Transverse colon (tissue), 4 donors: ENCODE measurements at regions not wholly inside any gene's neighbourhood (a gene's known extent, or its start where the extent isn't known, plus 50 kb on each side); places are given as distances from the start of the nearest gene placed in this dataset.

Experiments
- DNase-seq: peaks from one replicate; pipeline ENCODE4 v3.0.0-alpha.2; 2019
- H3K27ac ChIP-seq, 4 donors: fragments of 200-600 bp; sonication (generic); 2 replicates each; pipeline ENCODE4 v1.5.1; 2016 to 2018; ENCODE audit warnings: inconsistent platforms in 4 of 4
- H3K27me3 ChIP-seq: fragments of 200-600 bp; sonication (generic); 2 replicates; pipeline ENCODE4 v1.5.1; 2017; ENCODE audit warnings: inconsistent platforms
- H3K36me3 ChIP-seq, 4 donors: fragments of 200-600 bp; sonication (generic); 2 replicates each; pipeline ENCODE4 v1.5.1; 2017 to 2019; ENCODE audit warnings: inconsistent platforms in 4 of 4
- H3K4me1 ChIP-seq, 4 donors: fragments of 200-600 bp; sonication (generic); 2 replicates each; pipeline ENCODE4 v1.5.1; 2017 to 2020; ENCODE audit warnings: inconsistent platforms in 4 of 4
- H3K4me3 ChIP-seq, 4 donors: fragments of 200-600 bp; sonication (generic); 1 replicate in 1 of 4; 2 replicates in 3 of 4; pipeline versions ENCODE4 v1.5.1 to v1.6.1; 2017 to 2019; ENCODE audit warnings: inconsistent platforms in 4 of 4
- H3K9me3 ChIP-seq, 2 donors: fragments of 200-600 bp; sonication (generic); 2 replicates each; pipeline ENCODE4 v1.5.1; 2017 to 2019; ENCODE audit warnings: inconsistent platforms in 2 of 2
- EP300 ChIP-seq: sonication (generic); formaldehyde crosslinking; IDR thresholded peaks from one replicate; pipeline ENCODE4 v1.6.1; 2017; ENCODE audit warnings: antibody characterized with exemption, low read depth
- POLR2A ChIP-seq: fragments of 450-650 bp; IDR thresholded peaks from one replicate; pipeline ENCODE4 v1.6.1; 2016; ENCODE audit warnings: antibody characterized with exemption, mild to moderate bottlenecking, moderate library complexity
- POLR2AphosphoS5 ChIP-seq, 3 donors: sonication (generic); formaldehyde crosslinking; IDR thresholded peaks; one replicate each; pipeline ENCODE4 v1.6.1; 2016; ENCODE audit warnings: antibody characterized with exemption in 3 of 3
- WGBS, 2 donors: methylation state at CpG; one replicate each; pipeline ENCODE4 v1.1.5; 2018; ENCODE audit warnings: low coverage in 1 of 2; 5-methylcytosine and 5-hydroxymethylcytosine counted together
- in situ Hi-C, 4 donors: fragments of 200-750 bp; cut with MboI; loops; one replicate each; pipeline versions ENCODE4 v1.15.0 to v1.15.1; 2017; ENCODE audit warnings: low sequenced_read_pairs in 3 of 4, low pct_ligation_motif_present in 1 of 4, low pct_unique_long_range_greater_than_20kb in 1 of 4
- intact Hi-C: fragments of 100-400 bp; cut with DNase I; formaldehyde crosslinking; loops from one replicate; pipeline ENCODE4 v1.15.1; 2023; ENCODE audit warnings: low total_unique reads
- TF ChIP-seq, protein P1 (sequence below), 5 experiments: fragments of 200-600 bp in 3 of 5; fragments of 450-650 bp in 2 of 5; sonication (generic) in 3 of 5; IDR thresholded peaks; 1 replicate in 2 of 5; 2 replicates in 3 of 5; pipeline ENCODE4 v1.5.1; 2016 to 2017; ENCODE audit warnings: antibody characterized with exemption in 5 of 5, inconsistent platforms in 3 of 5, mild to moderate bottlenecking in 2 of 5, moderate library complexity in 1 of 5

DNA sequence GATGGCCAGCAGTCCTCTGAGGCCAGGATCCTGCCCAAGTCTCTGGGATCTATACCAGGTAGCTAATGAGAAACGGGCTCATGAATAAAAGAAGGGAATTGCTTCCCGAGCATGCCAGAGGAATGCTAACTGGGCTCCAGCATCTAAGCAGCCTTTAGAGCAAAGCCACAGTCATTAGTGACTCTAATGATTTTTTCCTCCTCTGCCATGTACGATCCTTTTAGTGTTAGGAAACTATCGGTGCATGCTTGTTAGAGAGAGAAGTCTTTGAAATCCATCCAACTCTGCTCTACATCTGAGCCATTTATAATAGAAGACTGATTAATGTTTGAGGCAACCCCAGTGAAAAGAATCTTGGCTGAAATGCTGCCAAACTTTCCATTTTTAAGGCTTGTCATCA is 124.9 kb upstream of the TCERG1L start:
- Histone ChIP-seq H3K27me3 (peaks cover 6% of the 10 kb centered on the region), H3K27ac (no peak overlapping the region), H3K4me3 (no peak overlapping the region), H3K4me1 (peaks cover 0 to 3% (median 0%) of the 10 kb centered on the region in 4 donors), H3K36me3 (no peaks in the 10 kb centered on the region), H3K9me3 (no peaks in the 10 kb centered on the region)
- no peak for DNase-seq
- intact Hi-C loops (no loop called here), in situ Hi-C loops (no loop called here)
- TF ChIP-seq POLR2A = no peak
- TF ChIP-seq, protein P1, sequence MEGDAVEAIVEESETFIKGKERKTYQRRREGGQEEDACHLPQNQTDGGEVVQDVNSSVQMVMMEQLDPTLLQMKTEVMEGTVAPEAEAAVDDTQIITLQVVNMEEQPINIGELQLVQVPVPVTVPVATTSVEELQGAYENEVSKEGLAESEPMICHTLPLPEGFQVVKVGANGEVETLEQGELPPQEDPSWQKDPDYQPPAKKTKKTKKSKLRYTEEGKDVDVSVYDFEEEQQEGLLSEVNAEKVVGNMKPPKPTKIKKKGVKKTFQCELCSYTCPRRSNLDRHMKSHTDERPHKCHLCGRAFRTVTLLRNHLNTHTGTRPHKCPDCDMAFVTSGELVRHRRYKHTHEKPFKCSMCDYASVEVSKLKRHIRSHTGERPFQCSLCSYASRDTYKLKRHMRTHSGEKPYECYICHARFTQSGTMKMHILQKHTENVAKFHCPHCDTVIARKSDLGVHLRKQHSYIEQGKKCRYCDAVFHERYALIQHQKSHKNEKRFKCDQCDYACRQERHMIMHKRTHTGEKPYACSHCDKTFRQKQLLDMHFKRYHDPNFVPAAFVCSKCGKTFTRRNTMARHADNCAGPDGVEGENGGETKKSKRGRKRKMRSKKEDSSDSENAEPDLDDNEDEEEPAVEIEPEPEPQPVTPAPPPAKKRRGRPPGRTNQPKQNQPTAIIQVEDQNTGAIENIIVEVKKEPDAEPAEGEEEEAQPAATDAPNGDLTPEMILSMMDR (IDR thresholded peaks at IDR 0.05) = no peak
- no peak for TF ChIP-seq EP300
- no peak for TF ChIP-seq POLR2AphosphoS5 (IDR thresholded peaks at IDR 0.05)
- WGBS, 2 donors = 50 to 60% methylated on average over 1 to 4 of the region's 4 CpGs

DNA sequence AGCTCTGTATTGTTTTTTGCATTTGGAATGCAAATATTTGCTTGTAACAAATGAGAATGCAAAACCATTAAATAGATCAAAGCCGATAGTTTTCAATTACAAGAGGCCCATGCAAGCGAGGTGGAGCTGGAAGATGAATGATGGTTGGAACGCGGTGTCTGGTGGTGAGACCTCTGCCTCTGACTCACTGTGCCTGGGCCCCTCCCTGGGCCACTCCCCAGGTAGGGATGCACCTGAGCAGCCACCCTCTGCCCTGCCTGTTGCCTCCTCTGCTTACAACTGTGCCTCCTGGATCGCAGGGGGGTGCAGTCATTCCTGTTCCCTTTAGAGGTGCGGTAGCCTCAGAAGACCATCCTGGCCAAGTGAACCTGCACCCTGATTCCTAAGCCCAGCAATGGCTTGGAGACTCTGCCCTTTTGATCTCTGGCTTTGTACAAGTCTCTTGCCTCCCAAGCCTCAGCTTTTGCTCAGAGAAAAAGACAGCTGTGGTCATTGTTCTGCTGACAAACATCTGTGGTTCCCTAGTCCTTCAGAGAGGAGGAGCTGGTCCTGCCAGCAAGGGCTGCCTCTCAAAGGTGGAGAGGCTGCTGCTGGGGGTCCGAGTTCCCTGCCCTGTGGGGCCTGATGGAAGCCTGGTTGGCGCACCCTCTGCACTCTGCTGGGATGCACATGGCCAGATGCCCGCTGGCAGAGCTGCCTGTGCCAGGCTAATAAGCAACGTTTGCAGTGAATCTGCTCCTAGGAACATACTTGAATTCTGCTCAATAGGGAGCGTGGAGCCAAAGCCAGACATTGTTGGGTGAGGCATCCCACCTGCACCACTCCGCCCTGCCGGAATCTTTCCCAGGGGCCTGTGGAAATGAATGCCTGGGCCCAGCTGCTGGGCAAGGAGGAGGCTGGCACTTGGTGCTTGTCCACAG is 126.3 kb upstream of the TCERG1L start:
- no peak for TF ChIP-seq POLR2A
- TF ChIP-seq, protein P1 (IDR thresholded peaks at IDR 0.05) = no peak
- TF ChIP-seq POLR2AphosphoS5 (IDR thresholded peaks at IDR 0.05) = no peak
- no peak for TF ChIP-seq EP300

DNA sequence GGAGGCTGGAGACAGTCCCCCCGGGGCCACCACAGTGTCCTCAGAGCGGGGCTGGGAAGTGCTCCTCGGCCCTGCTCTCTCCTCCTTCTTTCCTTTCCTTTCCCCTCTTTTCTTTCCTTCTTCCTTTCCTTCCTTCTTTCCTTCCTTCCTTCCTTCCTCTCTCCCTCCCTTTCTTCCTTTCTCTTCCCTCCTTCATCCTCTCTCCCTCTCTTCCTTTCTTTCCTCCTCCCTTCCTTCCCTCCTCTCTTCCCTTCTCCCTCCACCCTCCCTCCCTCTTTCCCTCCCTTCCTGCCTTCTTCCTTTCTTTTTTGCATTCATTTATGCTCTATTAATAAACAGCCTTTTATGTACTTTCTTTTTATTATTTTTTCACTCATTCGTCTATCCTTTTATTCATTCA is 127.1 kb upstream of the TCERG1L start:
- Histone ChIP-seq H3K27me3 (no peaks in the 10 kb centered on the region), H3K27ac (no peak overlapping the region), H3K4me3 (no peak overlapping the region), H3K36me3 (no peaks in the 10 kb centered on the region), H3K9me3 (no peaks in the 10 kb centered on the region), H3K4me1 (peaks cover 0 to 3% (median 0%) of the 10 kb centered on the region in 4 donors)
- TF ChIP-seq EP300 = no peak
- intact Hi-C loops (no loop called here), in situ Hi-C loops (no loop called here)
- DNase-seq = no peak
- 67 to 86% methylated on average over 1 to 4 of the region's 4 CpGs for WGBS, 2 donors

More for the DNA sequence above, 126.3 kb upstream of the TCERG1L start:
- Histone ChIP-seq H3K27me3 (no peaks in the 10 kb centered on the region), H3K4me1 (peaks cover 0 to 3% (median 0%) of the 10 kb centered on the region in 4 donors), H3K27ac (no peak overlapping the region), H3K9me3 (no peaks in the 10 kb centered on the region), H3K4me3 (no peak overlapping the region), H3K36me3 (no peaks in the 10 kb centered on the region)
- 74 to 75% methylated on average over 4 to 10 of the region's 13 CpGs for WGBS, 2 donors
- in situ Hi-C loops = no loop called here
- intact Hi-C loops = no loop called here
- no peak for DNase-seq

DNA sequence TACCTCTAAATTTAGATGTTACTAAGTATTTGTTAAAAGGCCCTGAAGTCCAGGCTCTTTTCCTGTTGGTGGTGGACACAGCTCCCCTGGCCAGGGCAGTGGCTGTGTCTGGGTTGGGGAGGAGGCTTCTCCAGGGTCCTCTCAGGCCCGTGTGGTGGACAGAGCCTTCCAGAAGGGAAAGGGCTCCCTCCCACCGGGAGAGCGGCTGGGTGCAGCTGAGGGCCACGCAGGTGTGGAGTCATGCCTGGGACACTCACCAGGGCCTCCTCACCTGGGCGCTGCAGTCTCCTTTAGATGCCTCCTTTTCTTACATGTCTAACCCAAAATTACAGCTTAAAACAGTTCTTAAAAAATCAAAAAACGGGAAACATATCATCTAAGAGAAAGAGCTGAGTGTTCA is 128.2 kb upstream of the TCERG1L start:
- no peaks in the 10 kb centered on the region for H3K36me3 ChIP-seq
- no peak overlapping the region for H3K4me3 ChIP-seq
- WGBS, 2 donors = 79 to 83% methylated on average over 4 to 6 of the region's 6 CpGs
- H3K27me3 ChIP-seq = no peaks in the 10 kb centered on the region
- no peak for DNase-seq
- no peak overlapping the region for H3K27ac ChIP-seq
- peaks cover 0 to 3% (median 0%) of the 10 kb centered on the region in 4 donors for H3K4me1 ChIP-seq
- intact Hi-C loops = no loop called here
- in situ Hi-C loops = no loop called here
- no peaks in the 10 kb centered on the region for H3K9me3 ChIP-seq
- TF ChIP-seq EP300 (no peak), POLR2AphosphoS5 (IDR thresholded peaks at IDR 0.05) (no peak), POLR2A (no peak)
- TF ChIP-seq, protein P1 (IDR thresholded peaks at IDR 0.05) = no peak
